PC-9 (cell line): ENCODE measurements at regions not wholly inside any gene's neighbourhood (a gene's known extent, or its start where the extent isn't known, plus 50 kb on each side); places are given as distances from the start of the nearest gene placed in this dataset.

Source experiments
- BruUV-seq: library from RNA; stranded (reverse); fragments of 400-500 nt; replicated peaks from 2 replicates; lab custom pipeline; 2021; lab: Mats Ljungman, UMichigan
- CTCF ChIA-PET: fragments of 300-600 bp; sonication (Branson Sonifier 250); formaldehyde crosslinking; loops from one replicate; lab custom pipeline; 2022; ENCODE audit warnings: antibody characterized with exemption; lab: Charles Lee
- POLR2A ChIA-PET: fragments of 300-600 bp; sonication (Branson Sonifier 250); formaldehyde crosslinking; loops from one replicate; lab custom pipeline; 2022; ENCODE audit warnings: antibody characterized with exemption; ENCODE audit not compliant: unreplicated experiment; lab: Charles Lee
- DNase-seq, 2 experiments: peaks; one replicate each; pipeline versions ENCODE4 v3.0.0 to v3.0.0-alpha.2; 2015 to 2022; ENCODE audit warnings: mixed read lengths in 1 of 2
- H2AFZ ChIP-seq: fragments of 200-600 bp; sonication (generic); 2 replicates; pipeline ENCODE4 v1.8.1; 2017; ENCODE audit warnings: antibody characterized with exemption
- H3F3A ChIP-seq: fragments of 200-600 bp; sonication (generic); 2 replicates; pipeline ENCODE4 v1.8.1; 2017; ENCODE audit warnings: antibody characterized with exemption, mild to moderate bottlenecking, low read depth; ENCODE audit not compliant: insufficient read depth
- H3K27ac ChIP-seq: fragments of 200-600 bp; sonication (generic); 2 replicates; pipeline ENCODE4 v1.6.1; 2016; ENCODE audit warnings: mixed run types
- H3K27me3 ChIP-seq: fragments of 200-600 bp; sonication (generic); 2 replicates; pipeline ENCODE4 v1.6.1; 2016; ENCODE audit warnings: low read depth, mixed run types; ENCODE audit not compliant: insufficient read depth
- H3K36me3 ChIP-seq: fragments of 200-600 bp; sonication (generic); 2 replicates; pipeline ENCODE4 v1.6.1; 2016; ENCODE audit warnings: low read depth, mixed run types
- H3K4me1 ChIP-seq: fragments of 200-600 bp; sonication (generic); replicated peaks from 2 replicates; pipeline ENCODE4 v1.6.1; 2016; ENCODE audit warnings: mixed run types; ENCODE audit not compliant: insufficient read depth
- H3K4me2 ChIP-seq: fragments of 200-600 bp; sonication (generic); 2 replicates; pipeline ENCODE4 v1.6.1; 2017; ENCODE audit warnings: mixed run types
- H3K4me3 ChIP-seq: fragments of 200-600 bp; sonication (generic); 2 replicates; pipeline ENCODE4 v1.6.1; 2016; ENCODE audit warnings: mixed run types
- H3K79me2 ChIP-seq: fragments of 200-600 bp; sonication (generic); 2 replicates; pipeline ENCODE4 v1.6.1; 2017; ENCODE audit warnings: low read depth, mixed run types
- H3K9me2 ChIP-seq: fragments of 200-600 bp; sonication (generic); 2 replicates; pipeline ENCODE4 v1.8.1; 2017; ENCODE audit warnings: mild to moderate bottlenecking; ENCODE audit not compliant: insufficient read depth
- H3K9me3 ChIP-seq: fragments of 200-600 bp; sonication (generic); 2 replicates; pipeline ENCODE4 v1.8.1; 2016; ENCODE audit warnings: low read depth; ENCODE audit not compliant: insufficient read depth
- H4K20me1 ChIP-seq: fragments of 200-600 bp; sonication (generic); 2 replicates; pipeline ENCODE4 v1.8.1; 2017; ENCODE audit not compliant: insufficient read depth
- EZH2 ChIP-seq: fragments of 200-600 bp; sonication (generic); IDR thresholded peaks from 2 replicates; pipeline ENCODE4 v1.8.0; 2017; ENCODE audit warnings: antibody characterized with exemption, low read depth
- intact Hi-C: fragments of 100-400 bp; cut with micrococcal nuclease; formaldehyde crosslinking; loops from one replicate; pipeline ENCODE4 v1.10.0; 2022; ENCODE audit not compliant: unreplicated experiment
- TF ChIP-seq, protein P1 (sequence below): fragments of 200-600 bp; sonication (generic); conservative IDR thresholded peaks from 2 replicates; pipeline ENCODE4 v1.6.1; 2017; ENCODE audit warnings: mixed run types, antibody characterized with exemption, mild to moderate bottlenecking, moderate library complexity

DNA sequence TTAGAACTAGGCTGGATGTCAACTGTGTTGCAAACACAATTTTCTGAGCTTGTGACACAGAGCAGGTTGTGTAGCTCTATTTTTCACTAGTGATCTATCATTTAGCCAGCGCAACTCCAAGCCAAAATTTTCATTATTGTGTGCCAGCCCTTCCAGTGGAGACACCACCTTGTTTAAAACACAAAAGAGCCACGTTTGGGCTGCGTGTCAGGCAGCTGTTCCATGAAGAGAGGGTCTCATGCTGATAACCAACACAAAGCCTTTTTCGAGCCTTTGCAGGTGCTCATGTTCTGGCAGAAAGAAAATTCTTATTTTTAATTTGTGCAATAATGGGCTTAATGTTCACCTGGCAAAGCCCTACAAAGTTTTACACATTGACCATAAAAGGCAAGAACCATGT lies 237.6 kb upstream of the RGMB start:
- Histone ChIP-seq H3K9me3 (peaks cover 3% of the 10 kb centered on the region; the same call in 1 of the 2 replicates), H3K4me1 (no peaks in the 10 kb centered on the region), H3K79me2 (no peaks in the 10 kb centered on the region), H2AFZ (no peak overlapping the region), H3K4me2 (no peak overlapping the region), H3K36me3 (no peaks in the 10 kb centered on the region), H3K27ac (no peak overlapping the region), H3F3A (no peaks in the 10 kb centered on the region), H3K4me3 (no peak overlapping the region), H4K20me1 (no peaks in the 10 kb centered on the region), H3K9me2 (no peaks in the 10 kb centered on the region), H3K27me3 (no peaks in the 10 kb centered on the region)
- no peak for DNase-seq
- ChIA-PET POLR2A (no interaction called here), CTCF (no interaction called here)
- no TSS peak for BruUV-seq
- no peak for TF ChIP-seq EZH2
- TF ChIP-seq, protein P1, sequence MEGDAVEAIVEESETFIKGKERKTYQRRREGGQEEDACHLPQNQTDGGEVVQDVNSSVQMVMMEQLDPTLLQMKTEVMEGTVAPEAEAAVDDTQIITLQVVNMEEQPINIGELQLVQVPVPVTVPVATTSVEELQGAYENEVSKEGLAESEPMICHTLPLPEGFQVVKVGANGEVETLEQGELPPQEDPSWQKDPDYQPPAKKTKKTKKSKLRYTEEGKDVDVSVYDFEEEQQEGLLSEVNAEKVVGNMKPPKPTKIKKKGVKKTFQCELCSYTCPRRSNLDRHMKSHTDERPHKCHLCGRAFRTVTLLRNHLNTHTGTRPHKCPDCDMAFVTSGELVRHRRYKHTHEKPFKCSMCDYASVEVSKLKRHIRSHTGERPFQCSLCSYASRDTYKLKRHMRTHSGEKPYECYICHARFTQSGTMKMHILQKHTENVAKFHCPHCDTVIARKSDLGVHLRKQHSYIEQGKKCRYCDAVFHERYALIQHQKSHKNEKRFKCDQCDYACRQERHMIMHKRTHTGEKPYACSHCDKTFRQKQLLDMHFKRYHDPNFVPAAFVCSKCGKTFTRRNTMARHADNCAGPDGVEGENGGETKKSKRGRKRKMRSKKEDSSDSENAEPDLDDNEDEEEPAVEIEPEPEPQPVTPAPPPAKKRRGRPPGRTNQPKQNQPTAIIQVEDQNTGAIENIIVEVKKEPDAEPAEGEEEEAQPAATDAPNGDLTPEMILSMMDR, result no peak
- intact Hi-C loops, result no loop called here

DNA sequence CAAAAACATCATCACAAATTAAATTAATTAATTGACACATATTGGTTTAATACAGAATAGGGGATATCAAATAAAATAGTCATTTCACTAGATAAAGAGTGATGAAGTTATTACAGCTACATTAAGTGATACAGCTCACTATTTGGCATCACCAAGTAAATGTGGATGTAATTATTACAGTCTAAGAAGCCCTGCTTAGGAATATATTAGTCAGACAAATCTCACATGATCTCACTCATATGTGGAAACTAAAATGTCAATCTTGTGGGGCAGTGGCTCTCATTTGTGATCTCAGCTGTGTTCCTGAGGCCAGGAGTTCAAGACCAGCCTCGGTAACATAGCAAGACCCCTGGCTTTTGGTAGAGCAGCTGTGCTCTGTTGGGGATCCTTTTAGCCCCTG lies 233.4 kb upstream of the RGMB start:
- intact Hi-C loops, result no loop called here
- H3K79me2 ChIP-seq, result no peaks in the 10 kb centered on the region
- BruUV-seq, result no TSS peak
- no peak for TF ChIP-seq EZH2
- TF ChIP-seq, protein P1, result no peak
- H3K9me2 ChIP-seq, result no peaks in the 10 kb centered on the region
- no peaks in the 10 kb centered on the region for H4K20me1 ChIP-seq
- no peak overlapping the region for H2AFZ ChIP-seq
- no peaks in the 10 kb centered on the region for H3K4me1 ChIP-seq
- POLR2A ChIA-PET, result no interaction called here
- no peak overlapping the region for H3K27ac ChIP-seq
- CTCF ChIA-PET, result no interaction called here
- no peaks in the 10 kb centered on the region for H3K27me3 ChIP-seq
- peaks cover 14% of the 10 kb centered on the region for H3K9me3 ChIP-seq
- H3F3A ChIP-seq, result no peaks in the 10 kb centered on the region
- H3K4me3 ChIP-seq, result no peak overlapping the region
- H3K4me2 ChIP-seq, result no peak overlapping the region
- no peaks in the 10 kb centered on the region for H3K36me3 ChIP-seq
- no peak for DNase-seq

DNA sequence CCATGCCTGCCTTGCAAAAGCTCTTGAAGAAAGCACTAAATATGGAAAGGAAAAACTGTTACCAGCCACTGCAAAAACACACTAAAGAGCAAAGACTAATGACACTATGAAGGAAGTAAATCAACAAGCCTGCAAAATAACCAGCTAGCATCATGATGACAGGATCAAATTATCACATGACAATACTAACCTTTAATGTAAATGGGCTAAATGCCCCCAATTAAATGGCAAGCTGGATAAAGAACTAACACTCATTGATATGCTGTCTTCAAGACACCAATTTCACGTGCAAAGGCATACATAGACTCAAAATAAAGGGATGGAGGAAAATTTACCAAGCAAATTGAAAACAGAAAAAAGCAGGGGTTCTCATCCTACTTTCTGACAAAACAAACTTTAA lies 231.8 kb upstream of the RGMB start:
- CTCF ChIA-PET, result no interaction called here
- Histone ChIP-seq H2AFZ (no peak overlapping the region), H3K27me3 (no peaks in the 10 kb centered on the region), H3K9me3 (peaks cover 19% of the 10 kb centered on the region), H3K27ac (no peak overlapping the region), H3K36me3 (no peaks in the 10 kb centered on the region), H3K9me2 (no peaks in the 10 kb centered on the region), H3K4me1 (no peaks in the 10 kb centered on the region), H3F3A (no peaks in the 10 kb centered on the region), H3K79me2 (no peaks in the 10 kb centered on the region), H4K20me1 (no peaks in the 10 kb centered on the region), H3K4me2 (no peak overlapping the region), H3K4me3 (no peak overlapping the region)
- no peak for DNase-seq
- POLR2A ChIA-PET, result no interaction called here
- no TSS peak for BruUV-seq
- TF ChIP-seq, protein P1, result no peak
- TF ChIP-seq EZH2, result no peak
- intact Hi-C loops, result no loop called here
